ENCODE measurements at regions not wholly inside any gene's neighbourhood (a gene's known extent, or its start where the extent isn't known, plus 50 kb on each side); places are given as distances from the start of the nearest gene placed in this dataset.

GRCh38 chr5:6260846-6261245, 117.5 kb downstream of the MED10 start:
- TF ChIP-seq POLR2A (IDR thresholded peaks at IDR 0.05) (no peak), EP300 (IDR thresholded peaks at IDR 0.05) (no peak), CTCF (IDR thresholded peaks at IDR 0.05) (no peak), POLR2AphosphoS5 (IDR thresholded peaks at IDR 0.05) (no peak)
- Histone ChIP-seq H3K9me3 (no peaks in the 10 kb centered on the region), H3K27ac (no peak overlapping the region), H3K4me1 (peaks cover 0 to 6% (median 0%) of the 10 kb centered on the region in 3 donors), H3K27me3 (no peaks in the 10 kb centered on the region), H3K36me3 (no peaks in the 10 kb centered on the region), H3K4me3 (no peak overlapping the region)
- WGBS, 2 donors (ENCODE audit: low coverage in 1 of 2), result 23 to 100% methylated on average over 1 to 2 of the region's 3 CpGs
- no peak for ATAC-seq

GRCh38 chr5:6256901-6257300, 121.4 kb downstream of the MED10 start:
- Histone ChIP-seq H3K4me3 (no peak overlapping the region), H3K27ac (no peak overlapping the region), H3K36me3 (no peaks in the 10 kb centered on the region), H3K27me3 (no peaks in the 10 kb centered on the region), H3K4me1 (peaks cover 0 to 6% (median 0%) of the 10 kb centered on the region in 3 donors), H3K9me3 (no peaks in the 10 kb centered on the region)
- no peak for ATAC-seq
- TF ChIP-seq POLR2AphosphoS5 (IDR thresholded peaks at IDR 0.05), result no peak
- TF ChIP-seq CTCF (IDR thresholded peaks at IDR 0.05), result no peak
- no peak for TF ChIP-seq POLR2A (IDR thresholded peaks at IDR 0.05)
- TF ChIP-seq EP300 (IDR thresholded peaks at IDR 0.05), result no peak
- WGBS, 2 donors (ENCODE audit: low coverage in 1 of 2), result 57 to 83% methylated on average over 1 to 2 of the region's 3 CpGs

DNA sequence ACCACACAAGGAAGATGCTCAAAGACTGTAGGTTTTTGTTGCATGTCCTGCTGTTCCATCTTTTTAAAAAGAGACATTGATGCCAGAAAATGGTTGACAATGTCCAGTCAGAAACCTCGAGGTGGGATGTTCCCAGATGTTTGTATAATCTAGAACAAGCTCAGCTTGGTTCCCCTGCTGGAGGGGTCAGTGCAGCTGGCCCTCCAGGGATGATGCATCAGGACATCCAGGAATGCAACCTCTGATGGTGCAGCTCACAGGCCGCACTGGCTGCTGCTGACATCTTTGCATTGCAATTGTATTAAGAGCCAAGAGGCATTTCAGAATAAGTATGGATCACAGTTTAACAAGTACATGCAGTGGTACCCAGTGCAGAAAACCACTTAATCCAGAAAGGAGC, 122.4 kb downstream of the MED10 start:
- Histone ChIP-seq H3K27ac (no peak overlapping the region), H3K9me3 (no peaks in the 10 kb centered on the region), H3K4me3 (no peak overlapping the region), H3K36me3 (no peaks in the 10 kb centered on the region), H3K4me1 (no peaks in the 10 kb centered on the region), H3K27me3 (no peaks in the 10 kb centered on the region)
- 67% methylated on average over 1 of the region's 2 CpGs; no CpG with 5 or more reads in 1 of the 2 donors for WGBS, 2 donors (ENCODE audit: low coverage in 1 of 2)
- no peak for TF ChIP-seq POLR2A (IDR thresholded peaks at IDR 0.05)
- no peak for TF ChIP-seq POLR2AphosphoS5 (IDR thresholded peaks at IDR 0.05)
- no peak for TF ChIP-seq EP300 (IDR thresholded peaks at IDR 0.05)
- no peak for TF ChIP-seq CTCF (IDR thresholded peaks at IDR 0.05)
- ATAC-seq, result no peak

DNA sequence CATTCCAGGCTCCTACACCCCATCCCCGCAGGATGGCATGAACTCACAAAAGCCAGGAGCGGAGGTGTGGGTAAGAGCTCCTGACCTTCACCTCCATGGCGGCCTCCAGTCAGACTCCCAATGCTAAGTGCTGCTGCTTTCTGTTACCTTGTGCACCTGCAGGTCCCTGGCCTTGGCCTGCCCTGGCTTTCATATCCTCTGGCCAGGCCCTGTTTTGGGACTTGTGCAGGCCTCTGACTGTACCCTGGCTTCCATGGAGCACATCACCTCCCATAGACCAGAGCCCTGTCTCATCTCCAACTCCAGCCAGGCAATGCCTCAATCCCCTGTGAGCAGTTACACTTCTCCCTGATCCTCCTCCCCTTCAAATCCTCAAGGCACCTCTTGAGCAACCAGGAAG, 124.5 kb downstream of the MED10 start:
- Histone ChIP-seq H3K4me3 (no peak overlapping the region), H3K36me3 (no peaks in the 10 kb centered on the region), H3K27ac (no peak overlapping the region), H3K27me3 (no peaks in the 10 kb centered on the region), H3K9me3 (no peaks in the 10 kb centered on the region), H3K4me1 (no peaks in the 10 kb centered on the region)
- no peak for ATAC-seq
- WGBS, 2 donors (ENCODE audit: low coverage in 1 of 2), result no CpG with 5 or more reads among the region's 3 CpGs
- TF ChIP-seq POLR2A (IDR thresholded peaks at IDR 0.05) (no peak), POLR2AphosphoS5 (IDR thresholded peaks at IDR 0.05) (no peak), CTCF (IDR thresholded peaks at IDR 0.05) (no peak), EP300 (IDR thresholded peaks at IDR 0.05) (no peak)

- Histone ChIP-seq H3K27me3 (no peaks in the 10 kb centered on the region), H3K4me3 (no peak overlapping the region), H3K9me3 (no peaks in the 10 kb centered on the region), H3K4me1 (no peaks in the 10 kb centered on the region), H3K27ac (no peak overlapping the region), H3K36me3 (no peaks in the 10 kb centered on the region)
- no peak for TF ChIP-seq EP300 (IDR thresholded peaks at IDR 0.05)
- TF ChIP-seq POLR2AphosphoS5 (IDR thresholded peaks at IDR 0.05), result no peak
- 100% methylated on average over 1 of the region's 5 CpGs; no CpG with 5 or more reads in 1 of the 2 donors for WGBS, 2 donors (ENCODE audit: low coverage in 1 of 2)
- ATAC-seq, result no peak
These were observed 125.1 kb downstream of the MED10 start for GRCh38 chr5:6253281-6253680.

Data from gastroesophageal sphincter (tissue), 4 donors.